GM18951 (cell line): ENCODE measurements at regions not wholly inside any gene's neighbourhood (a gene's known extent, or its start where the extent isn't known, plus 50 kb on each side); places are given as distances from the start of the nearest gene placed in this dataset.
"Not testable (repeated sequence)": the region's sequence is repeated elsewhere in the genome, so short reads cannot be mapped to it uniquely, and the experiment has no call there.

Experiments used
- in situ Hi-C: fragments of 300-500 bp; cut with MboI; formaldehyde crosslinking; loops from one replicate; pipeline ENCODE4 v1.12.0; 2022; ENCODE audit warnings: low sequenced_read_pairs, mixed read lengths, inconsistent platforms; ENCODE audit not compliant: unreplicated experiment

GRCh38 chr4:4057226-4057625 is 169.5 kb downstream of the OTOP1 start:
- in situ Hi-C loops: not testable (repeated sequence)

GRCh38 chr4:4084171-4084570 is 142.6 kb downstream of the OTOP1 start:
- in situ Hi-C loops: not testable (repeated sequence)

GRCh38 chr4:4089716-4090419 is 136.9 kb downstream of the OTOP1 start:
- in situ Hi-C loops: not testable (repeated sequence)

GRCh38 chr4:4090720-4091119 is 136.0 kb downstream of the OTOP1 start:
- in situ Hi-C loops: not testable (repeated sequence)

DNA sequence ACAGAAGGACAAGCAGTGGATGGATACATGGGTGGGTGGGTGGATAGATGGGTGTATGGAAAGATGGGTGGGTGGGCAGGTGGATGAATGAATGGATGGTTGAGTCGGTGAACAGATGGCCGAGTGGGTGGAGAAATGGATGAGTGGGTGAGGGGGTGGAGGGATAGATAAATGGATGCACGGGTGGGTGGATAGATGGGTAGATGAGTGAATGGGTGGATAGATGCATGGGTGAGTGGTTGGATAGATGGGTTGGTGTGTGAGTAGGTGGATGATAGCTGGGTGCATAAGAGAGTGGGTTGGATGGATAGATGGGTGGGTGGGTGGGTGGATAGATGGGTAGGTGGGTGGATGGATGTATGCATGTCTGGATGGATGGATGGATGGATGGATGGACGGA is 134.6 kb downstream of the OTOP1 start:
- in situ Hi-C loops: not testable (repeated sequence)

DNA sequence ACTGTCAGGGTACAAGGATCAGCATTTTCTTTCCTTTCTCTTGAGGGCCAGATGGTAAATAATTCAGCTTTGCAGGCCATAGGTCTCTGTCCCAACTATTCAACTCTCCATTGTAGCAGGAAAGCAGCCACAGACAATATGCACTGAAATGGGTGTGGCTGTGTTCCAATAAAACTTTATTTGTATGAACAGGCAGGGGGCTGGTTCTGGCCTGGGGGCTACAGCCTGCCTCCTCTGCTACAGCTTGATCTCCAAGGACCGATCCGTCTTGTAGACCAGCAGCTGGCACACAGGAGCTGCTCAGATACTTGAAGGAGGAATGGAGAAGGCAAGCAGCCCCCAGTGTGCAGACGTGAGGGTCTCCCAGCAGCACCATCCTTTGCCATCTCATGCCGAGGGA is 127.1 kb downstream of the OTOP1 start:
- in situ Hi-C loops: not testable (repeated sequence)

DNA sequence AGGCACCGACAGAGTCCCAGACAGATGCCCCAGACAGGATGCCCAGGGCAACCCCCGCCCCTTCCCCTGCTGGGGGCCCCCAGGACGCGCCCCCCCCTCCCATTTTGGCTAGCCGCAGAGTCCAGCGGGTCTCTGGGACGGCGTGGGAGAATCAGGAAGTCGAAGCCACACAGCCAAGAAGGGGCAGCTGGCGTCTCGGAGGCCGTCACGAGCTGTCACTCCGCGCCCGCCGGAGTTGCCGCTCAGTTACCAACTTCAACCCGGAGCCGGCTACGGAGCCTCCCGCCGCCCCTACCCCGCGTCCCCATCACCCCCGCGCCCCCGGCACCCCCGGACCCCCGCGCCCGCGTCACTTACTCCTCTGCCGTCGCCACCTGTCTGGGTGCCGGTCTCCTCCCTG is 119.8 kb downstream of the OTOP1 start:
- in situ Hi-C loops: not testable (repeated sequence)

GRCh38 chr4:4107411-4108107 is 119.2 kb downstream of the OTOP1 start:
- in situ Hi-C loops: not testable (repeated sequence)

DNA sequence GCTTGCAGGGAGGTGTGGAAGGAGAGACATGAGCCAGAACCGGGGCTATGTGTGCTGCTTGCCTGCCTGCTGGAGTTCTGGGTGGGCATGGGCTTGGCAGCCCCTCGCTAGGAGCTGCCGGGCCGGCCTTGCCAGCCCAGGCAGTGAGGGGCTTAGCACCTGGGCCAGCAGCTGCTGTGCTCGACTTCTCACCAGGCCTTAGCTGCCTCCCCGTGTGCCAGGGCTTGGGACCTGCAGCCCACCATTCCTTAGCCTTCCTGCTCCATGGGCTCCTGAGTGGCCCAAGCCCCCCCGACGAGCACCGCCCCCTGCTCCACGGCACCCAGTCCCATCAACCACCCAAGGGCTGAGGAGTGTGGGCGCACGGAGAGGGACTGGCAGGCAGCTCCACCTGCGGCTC is 111.3 kb downstream of the OTOP1 start:
- in situ Hi-C loops: not testable (repeated sequence)

GRCh38 chr4:4116901-4117300 is 109.8 kb downstream of the OTOP1 start:
- in situ Hi-C loops: not testable (repeated sequence)

GRCh38 chr4:4134368-4134767 is 92.4 kb downstream of the OTOP1 start:
- in situ Hi-C loops: not testable (repeated sequence)

DNA sequence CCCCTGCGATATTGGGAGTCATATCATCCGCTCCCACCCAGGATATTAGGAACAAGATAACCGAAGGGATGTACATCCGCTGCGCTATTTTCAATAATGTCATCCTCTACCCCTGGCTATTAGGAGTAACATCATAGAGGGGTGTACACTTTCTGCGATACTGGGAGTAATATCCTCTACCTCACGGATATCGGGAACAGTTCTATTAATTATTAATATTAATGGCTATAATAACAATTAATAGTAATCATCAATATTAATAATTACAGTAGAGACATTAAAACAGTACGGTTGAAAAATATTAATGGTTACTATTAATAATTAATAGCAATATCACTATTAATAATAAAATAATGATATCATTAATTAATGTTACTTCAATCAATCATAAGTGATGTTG is 90.1 kb downstream of the OTOP1 start:
- in situ Hi-C loops: not testable (repeated sequence)
